Gastroesophageal sphincter (tissue), 3 donors: ENCODE measurements at regions not wholly inside any gene's neighbourhood (a gene's known extent, or its start where the extent isn't known, plus 50 kb on each side); places are given as distances from the start of the nearest gene placed in this dataset.

Experiments
- POLR2AphosphoS5 ChIP-seq: sonication (generic); formaldehyde crosslinking; IDR thresholded peaks from one replicate; pipeline ENCODE4 v1.6.1; 2017; ENCODE audit warnings: antibody characterized with exemption
- TF ChIP-seq, protein P1 (sequence below), 4 experiments: fragments of 200-600 bp in 2 of 4; fragments of 450-650 bp in 2 of 4; sonication (generic) in 1 of 4; IDR thresholded peaks; one replicate each; pipeline ENCODE4 v1.5.1; 2017 to 2019; ENCODE audit warnings: antibody characterized with exemption in 4 of 4, mild to moderate bottlenecking in 2 of 4, moderate library complexity in 2 of 4

DNA sequence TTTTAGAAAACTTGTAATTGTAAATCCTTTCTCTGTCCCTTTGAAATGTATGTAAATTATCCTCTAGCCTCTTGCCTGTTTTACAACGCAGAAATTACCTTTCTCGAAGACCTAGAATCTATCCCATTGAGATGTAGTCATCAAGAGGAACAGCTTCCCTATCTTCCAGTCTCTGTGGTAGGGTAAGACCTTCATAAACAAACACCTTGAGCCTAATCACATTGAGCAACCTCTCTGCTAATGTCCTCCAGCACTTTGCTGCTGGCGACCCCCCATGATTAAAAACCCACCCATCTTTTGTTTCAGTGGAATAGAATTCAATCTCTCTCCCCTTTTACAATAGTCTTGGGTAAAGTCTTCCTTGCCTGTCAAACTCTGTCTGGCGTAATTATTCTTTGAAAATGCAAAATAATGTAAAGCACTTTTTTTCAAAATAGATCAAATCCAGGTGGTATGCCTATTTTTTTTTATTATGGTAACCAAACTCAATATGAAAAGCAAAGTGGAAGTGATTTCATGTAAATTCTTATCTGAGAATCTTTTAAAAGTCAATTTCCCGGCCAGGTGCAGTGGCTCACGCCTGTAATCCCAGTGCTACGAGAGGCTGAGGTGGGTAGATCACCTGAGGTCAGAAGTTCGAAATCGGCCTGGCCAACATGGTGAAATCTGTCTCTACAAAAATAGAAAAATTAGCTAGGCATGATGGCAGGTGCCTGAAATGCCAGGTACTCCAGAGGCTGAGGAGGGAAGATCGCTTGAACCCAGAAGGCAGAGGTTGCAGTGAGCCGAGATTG lies 237.9 kb downstream of the GRXCR1 start:
- no peak for TF ChIP-seq POLR2AphosphoS5
- TF ChIP-seq, protein P1, sequence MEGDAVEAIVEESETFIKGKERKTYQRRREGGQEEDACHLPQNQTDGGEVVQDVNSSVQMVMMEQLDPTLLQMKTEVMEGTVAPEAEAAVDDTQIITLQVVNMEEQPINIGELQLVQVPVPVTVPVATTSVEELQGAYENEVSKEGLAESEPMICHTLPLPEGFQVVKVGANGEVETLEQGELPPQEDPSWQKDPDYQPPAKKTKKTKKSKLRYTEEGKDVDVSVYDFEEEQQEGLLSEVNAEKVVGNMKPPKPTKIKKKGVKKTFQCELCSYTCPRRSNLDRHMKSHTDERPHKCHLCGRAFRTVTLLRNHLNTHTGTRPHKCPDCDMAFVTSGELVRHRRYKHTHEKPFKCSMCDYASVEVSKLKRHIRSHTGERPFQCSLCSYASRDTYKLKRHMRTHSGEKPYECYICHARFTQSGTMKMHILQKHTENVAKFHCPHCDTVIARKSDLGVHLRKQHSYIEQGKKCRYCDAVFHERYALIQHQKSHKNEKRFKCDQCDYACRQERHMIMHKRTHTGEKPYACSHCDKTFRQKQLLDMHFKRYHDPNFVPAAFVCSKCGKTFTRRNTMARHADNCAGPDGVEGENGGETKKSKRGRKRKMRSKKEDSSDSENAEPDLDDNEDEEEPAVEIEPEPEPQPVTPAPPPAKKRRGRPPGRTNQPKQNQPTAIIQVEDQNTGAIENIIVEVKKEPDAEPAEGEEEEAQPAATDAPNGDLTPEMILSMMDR (IDR thresholded peaks at IDR 0.05): no peak
